ENCODE measurements at regions not wholly inside any gene's neighbourhood (a gene's known extent, or its start where the extent isn't known, plus 50 kb on each side); places are given as distances from the start of the nearest gene placed in this dataset.

DNA sequence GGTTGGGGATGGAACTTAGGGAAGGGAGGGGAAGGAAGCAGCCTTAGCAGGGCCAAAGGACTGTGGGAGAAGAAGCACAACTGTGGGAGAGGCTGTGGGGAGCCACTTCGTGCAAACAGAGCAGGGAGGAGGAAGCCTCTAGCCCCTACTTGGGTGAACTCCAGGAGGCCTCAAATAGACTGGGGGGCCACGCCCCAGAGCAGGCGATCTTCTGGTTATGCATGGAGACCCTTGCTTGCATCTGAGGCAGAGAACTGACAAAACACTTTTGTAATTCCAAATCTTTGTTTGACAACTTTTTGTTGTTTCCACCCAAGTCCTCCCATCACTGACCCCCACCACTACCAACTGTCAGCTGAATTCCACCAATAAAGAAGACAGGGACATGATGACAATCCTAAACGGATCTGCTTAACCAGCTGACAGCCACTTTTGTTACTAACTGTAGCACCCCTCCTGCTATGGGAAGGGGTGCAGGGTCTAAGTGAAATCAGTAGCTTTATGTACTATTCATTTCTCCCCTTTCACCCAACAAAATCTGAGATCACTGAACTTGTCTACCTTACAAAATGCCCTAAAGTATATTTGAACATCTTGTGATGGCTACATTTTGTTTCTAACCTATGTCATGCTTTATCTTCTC, 80.5 kb upstream of the CPO start:
- ATAC-seq (no peak), DNase-seq (no peak)
- TF ChIP-seq POLR2A (IDR thresholded peaks at IDR 0.05), result no peak
- TF ChIP-seq, protein P1, sequence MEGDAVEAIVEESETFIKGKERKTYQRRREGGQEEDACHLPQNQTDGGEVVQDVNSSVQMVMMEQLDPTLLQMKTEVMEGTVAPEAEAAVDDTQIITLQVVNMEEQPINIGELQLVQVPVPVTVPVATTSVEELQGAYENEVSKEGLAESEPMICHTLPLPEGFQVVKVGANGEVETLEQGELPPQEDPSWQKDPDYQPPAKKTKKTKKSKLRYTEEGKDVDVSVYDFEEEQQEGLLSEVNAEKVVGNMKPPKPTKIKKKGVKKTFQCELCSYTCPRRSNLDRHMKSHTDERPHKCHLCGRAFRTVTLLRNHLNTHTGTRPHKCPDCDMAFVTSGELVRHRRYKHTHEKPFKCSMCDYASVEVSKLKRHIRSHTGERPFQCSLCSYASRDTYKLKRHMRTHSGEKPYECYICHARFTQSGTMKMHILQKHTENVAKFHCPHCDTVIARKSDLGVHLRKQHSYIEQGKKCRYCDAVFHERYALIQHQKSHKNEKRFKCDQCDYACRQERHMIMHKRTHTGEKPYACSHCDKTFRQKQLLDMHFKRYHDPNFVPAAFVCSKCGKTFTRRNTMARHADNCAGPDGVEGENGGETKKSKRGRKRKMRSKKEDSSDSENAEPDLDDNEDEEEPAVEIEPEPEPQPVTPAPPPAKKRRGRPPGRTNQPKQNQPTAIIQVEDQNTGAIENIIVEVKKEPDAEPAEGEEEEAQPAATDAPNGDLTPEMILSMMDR (IDR thresholded peaks at IDR 0.05), result no peak
- no peaks in the 10 kb centered on the region for H3K36me3 ChIP-seq
- H3K4me1 ChIP-seq, result peaks cover 0 to 20% (median 7%) of the 10 kb centered on the region in 12 donors
- 60 to 74% (median 69%) methylated on average over 4 of the region's 4 CpGs for WGBS, 4 donors
- H3K27me3 ChIP-seq, result no peaks in the 10 kb centered on the region
- no peak overlapping the region for H3K4me3 ChIP-seq
- no peak overlapping the region for H3K27ac ChIP-seq
- no peaks in the 10 kb centered on the region for H3K9me3 ChIP-seq
- intact Hi-C loops (cut with DNase I), result no loop called here

DNA sequence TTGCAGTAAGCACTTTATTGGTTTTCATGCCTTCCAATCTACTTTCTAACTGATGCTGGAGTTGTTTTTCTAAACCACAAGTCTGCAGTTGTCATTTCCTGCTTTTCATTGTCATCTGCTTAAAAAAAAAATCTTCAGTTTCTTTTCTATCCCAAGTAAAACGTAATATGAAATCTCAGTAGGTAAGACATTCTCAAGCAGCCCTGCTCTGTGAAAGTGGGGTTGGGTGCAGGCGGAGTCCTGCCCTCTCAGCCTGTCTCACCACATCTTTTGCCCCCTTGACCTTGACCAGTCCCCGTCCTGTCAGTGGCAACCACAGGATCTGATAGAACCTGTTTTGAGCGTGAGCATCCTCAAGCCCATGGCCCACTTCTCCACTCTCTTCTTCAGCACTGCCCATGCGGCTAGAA, 80.0 kb upstream of the CPO start:
- no peak for TF ChIP-seq POLR2A (IDR thresholded peaks at IDR 0.05)
- TF ChIP-seq, protein P1 (IDR thresholded peaks at IDR 0.05), result no peak
- Histone ChIP-seq H3K9me3 (no peaks in the 10 kb centered on the region), H3K36me3 (no peaks in the 10 kb centered on the region), H3K4me3 (no peak overlapping the region), H3K27ac (no peak overlapping the region), H3K4me1 (peaks cover 0 to 20% (median 7%) of the 10 kb centered on the region in 12 donors), H3K27me3 (no peaks in the 10 kb centered on the region)
- intact Hi-C loops (cut with DNase I), result no loop called here
- no peak for ATAC-seq
- 73 to 85% (median 80%) methylated on average over 5 of the region's 5 CpGs for WGBS, 4 donors
- DNase-seq, result no peak

DNA sequence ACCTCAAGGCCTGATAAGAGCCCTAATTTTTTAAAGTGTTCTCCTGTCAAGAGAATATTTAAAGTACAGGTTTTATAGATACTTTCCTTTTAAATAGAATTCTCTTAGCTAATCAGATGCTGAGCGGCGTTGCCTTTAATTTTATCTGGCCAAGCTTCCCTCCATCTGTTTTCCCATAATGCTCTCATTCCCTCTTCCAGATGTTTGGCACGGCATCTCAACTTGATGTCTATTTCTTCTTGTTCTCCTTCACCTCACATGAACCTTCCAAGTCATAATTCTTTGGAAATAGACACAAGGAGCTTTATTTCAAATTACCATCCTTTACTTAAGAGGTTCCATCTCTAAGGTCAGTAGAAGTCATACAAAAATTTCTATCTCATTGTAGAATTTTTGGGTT, 76.1 kb upstream of the CPO start:
- 48 to 58% (median 56%) methylated on average over 3 of the region's 3 CpGs for WGBS, 4 donors
- DNase-seq (peak in 3 of 5 donors; percentile 25 to 32 (median 29)), ATAC-seq (peak in 2 of 4 donors; percentile 53 to 57)
- Histone ChIP-seq H3K4me1 (peaks cover 0 to 6% (median 0%) of the 10 kb centered on the region in 12 donors), H3K27me3 (no peaks in the 10 kb centered on the region), H3K36me3 (no peaks in the 10 kb centered on the region), H3K4me3 (no peak overlapping the region), H3K9me3 (no peaks in the 10 kb centered on the region), H3K27ac (peak overlapping the region in 5 of 12 donors; percentile 7 to 45 (median 28))
- TF ChIP-seq POLR2A (IDR thresholded peaks at IDR 0.05), result no peak
- TF ChIP-seq, protein P1 (IDR thresholded peaks at IDR 0.05), result no peak
- intact Hi-C loops (cut with DNase I), result no loop called here

DNA sequence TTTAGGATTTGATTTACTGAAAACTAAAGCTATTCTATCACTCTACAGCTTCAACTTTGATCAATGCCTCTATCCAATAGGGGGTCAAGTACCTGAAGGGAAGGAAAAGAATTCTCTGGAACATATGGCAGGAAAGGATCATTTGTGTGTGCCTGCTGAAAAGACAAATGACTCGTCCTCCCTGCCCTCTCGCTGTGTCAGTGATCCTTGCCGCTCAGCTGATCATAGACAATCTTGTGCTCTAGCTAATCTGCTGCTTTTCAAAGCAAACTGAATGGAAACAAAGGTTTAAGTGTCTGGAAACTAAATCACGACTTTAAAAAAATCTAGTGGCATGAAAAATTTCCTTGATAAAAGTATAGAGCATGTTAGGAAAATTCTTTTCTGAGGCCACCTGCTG, 75.6 kb upstream of the CPO start:
- WGBS, 4 donors, result 49 to 62% (median 56%) methylated on average over 4 of the region's 4 CpGs
- TF ChIP-seq, protein P1 (IDR thresholded peaks at IDR 0.05), result no peak
- TF ChIP-seq POLR2A (IDR thresholded peaks at IDR 0.05), result no peak
- Histone ChIP-seq H3K4me1 (peaks cover 0 to 6% (median 0%) of the 10 kb centered on the region in 12 donors), H3K36me3 (no peaks in the 10 kb centered on the region), H3K9me3 (no peaks in the 10 kb centered on the region), H3K27me3 (no peaks in the 10 kb centered on the region), H3K27ac (peak overlapping the region in 6 of 12 donors; percentile 7 to 45 (median 30)), H3K4me3 (no peak overlapping the region)
- DNase-seq, result no peak
- ATAC-seq, result no peak
- intact Hi-C loops (cut with DNase I), result no loop called here
